Ascending aorta (tissue), 2 donors: ENCODE measurements at regions not wholly inside any gene's neighbourhood (a gene's known extent, or its start where the extent isn't known, plus 50 kb on each side); places are given as distances from the start of the nearest gene placed in this dataset.
"Not testable (repeated sequence)": the region's sequence is repeated elsewhere in the genome, so short reads cannot be mapped to it uniquely, and the experiment has no call there.

ENCODE experiments used
- DNase-seq, 2 donors: peaks; one replicate each; pipeline ENCODE4 v3.0.0-alpha.2; 2019; ENCODE audit warnings: low spot score in 2 of 2
- H3K27ac ChIP-seq, 2 donors: fragments of 200-600 bp; sonication (generic); one replicate each; pipeline ENCODE4 v1.5.1; 2016 to 2017; ENCODE audit warnings: mild to moderate bottlenecking in 1 of 2
- H3K27me3 ChIP-seq: fragments of 200-600 bp; sonication (generic); one replicate; pipeline ENCODE4 v1.5.1; 2017
- H3K36me3 ChIP-seq, 2 donors: fragments of 200-600 bp; sonication (generic); one replicate each; pipeline ENCODE4 v1.5.1; 2016
- H3K4me1 ChIP-seq, 2 donors: fragments of 200-600 bp; sonication (generic); one replicate each; pipeline ENCODE4 v1.5.1; 2016 to 2017; ENCODE audit warnings: mild to moderate bottlenecking in 1 of 2
- H3K4me3 ChIP-seq, 2 donors: fragments of 200-600 bp; sonication (generic); one replicate each; pipeline ENCODE4 v1.5.1; 2016 to 2017; ENCODE audit warnings: mild to moderate bottlenecking in 1 of 2
- H3K9me3 ChIP-seq, 2 donors: fragments of 200-600 bp; sonication (generic); one replicate each; pipeline ENCODE4 v1.5.1; 2016
- CTCF ChIP-seq, 3 experiments: fragments of 200-600 bp in 2 of 3; fragments of 450-650 bp in 1 of 3; sonication (generic) in 2 of 3; IDR thresholded peaks; one replicate each; pipeline ENCODE4 v1.5.1; 2016 to 2019; ENCODE audit warnings: antibody characterized with exemption in 3 of 3, mild to moderate bottlenecking in 1 of 3, moderate library complexity in 1 of 3
- intact Hi-C: fragments of 100-400 bp; cut with DNase I; formaldehyde crosslinking; loops from one replicate; pipeline ENCODE4 v1.15.1; 2023

- TF ChIP-seq CTCF (IDR thresholded peaks at IDR 0.05) = no peak
- no peak for DNase-seq
- H3K27ac ChIP-seq = no peak overlapping the region
Observed at GRCh38 chr5:60036192-60036938, 142.8 kb upstream of the PDE4D start.

GRCh38 chr5:60026161-60026560 is 132.6 kb upstream of the PDE4D start:
- Histone ChIP-seq H3K4me3 (no peak overlapping the region), H3K36me3 (no peaks in the 10 kb centered on the region), H3K9me3 (no peaks in the 10 kb centered on the region), H3K27me3 (no peaks in the 10 kb centered on the region), H3K27ac (no peak overlapping the region), H3K4me1 (no peaks in the 10 kb centered on the region)
- no peak for TF ChIP-seq CTCF (IDR thresholded peaks at IDR 0.05)
- DNase-seq = no peak
- intact Hi-C loops = no loop called here

More at GRCh38 chr5:60036192-60036938, 142.8 kb upstream of the PDE4D start:
- Histone ChIP-seq H3K36me3 (no peaks in the 10 kb centered on the region), H3K4me1 (no peaks in the 10 kb centered on the region), H3K9me3 (no peaks in the 10 kb centered on the region), H3K4me3 (no peak overlapping the region), H3K27me3 (no peaks in the 10 kb centered on the region)
- intact Hi-C loops = no loop called here

GRCh38 chr5:60024104-60024503 is 130.6 kb upstream of the PDE4D start:
- TF ChIP-seq CTCF (IDR thresholded peaks at IDR 0.05) = no peak
- H3K36me3 ChIP-seq = no peaks in the 10 kb centered on the region
- H3K9me3 ChIP-seq = no peaks in the 10 kb centered on the region
- H3K4me3 ChIP-seq = no peak overlapping the region
- no peak for DNase-seq
- intact Hi-C loops = no loop called here
- no peaks in the 10 kb centered on the region for H3K27me3 ChIP-seq
- H3K4me1 ChIP-seq = no peaks in the 10 kb centered on the region
- H3K27ac ChIP-seq = no peak overlapping the region

GRCh38 chr5:60023255-60023654 is 129.7 kb upstream of the PDE4D start:
- no peak overlapping the region for H3K4me3 ChIP-seq
- TF ChIP-seq CTCF (IDR thresholded peaks at IDR 0.05) = no peak
- DNase-seq = no peak
- H3K9me3 ChIP-seq = no peaks in the 10 kb centered on the region
- no peaks in the 10 kb centered on the region for H3K4me1 ChIP-seq
- H3K36me3 ChIP-seq = no peaks in the 10 kb centered on the region
- intact Hi-C loops = no loop called here
- no peak overlapping the region for H3K27ac ChIP-seq
- no peaks in the 10 kb centered on the region for H3K27me3 ChIP-seq

GRCh38 chr5:60020457-60020856 is 126.9 kb upstream of the PDE4D start:
- Histone ChIP-seq H3K27ac (no peak overlapping the region), H3K36me3 (no peaks in the 10 kb centered on the region), H3K27me3 (no peaks in the 10 kb centered on the region), H3K9me3 (peaks cover 0 to 12% of the 10 kb centered on the region in 2 donors), H3K4me1 (no peaks in the 10 kb centered on the region), H3K4me3 (no peak overlapping the region)
- no peak for DNase-seq
- intact Hi-C loops = no loop called here
- no peak for TF ChIP-seq CTCF (IDR thresholded peaks at IDR 0.05)

- intact Hi-C loops, H3K4me1 ChIP-seq, DNase-seq, H3K27me3 ChIP-seq, H3K27ac ChIP-seq, H3K36me3 ChIP-seq, H3K4me3 ChIP-seq: not testable (repeated sequence)
- peaks cover 0 to 12% of the 10 kb centered on the region in 2 donors for H3K9me3 ChIP-seq
Observed at GRCh38 chr5:60018960-60019359, 125.4 kb upstream of the PDE4D start.
